ENCODE measurements at regions not wholly inside any gene's neighbourhood (a gene's known extent, or its start where the extent isn't known, plus 50 kb on each side); places are given as distances from the start of the nearest gene placed in this dataset.

DNA sequence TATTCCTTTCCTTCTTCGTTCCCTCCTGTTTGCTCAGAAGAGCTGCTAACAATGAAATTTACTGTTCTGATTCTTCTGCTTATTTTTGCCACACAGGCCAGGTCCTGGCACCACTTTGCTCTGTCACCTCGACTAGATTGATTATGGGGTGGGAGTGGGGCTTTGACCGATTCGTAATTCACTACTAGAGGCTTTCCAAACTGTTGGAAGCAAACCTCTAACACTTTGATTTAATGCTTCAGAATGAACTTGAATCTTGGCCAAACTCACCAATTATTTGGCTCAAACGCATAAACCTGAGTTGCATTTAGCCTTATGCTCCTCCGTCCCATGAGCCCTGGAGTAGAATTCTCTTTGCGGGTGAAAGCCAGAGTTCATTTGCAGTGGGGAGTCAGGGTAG is 476.2 kb upstream of the FZD8 start:
- no peak overlapping the region for H3K4me3 ChIP-seq (replicated peaks in 1 of 4; ENCODE audit: control extremely low read depth in 1 of 4, insufficient read depth in 1 of 4, low read depth in 3 of 4, low read length in 4 of 4)
- no peak for DNase-seq (ENCODE audit: low read depth in 2 of 2)
- no peaks in the 10 kb centered on the region for H3K4me1 ChIP-seq (ENCODE audit: control insufficient read depth, extremely low read depth, insufficient read depth, low read length)
- H3K27ac ChIP-seq (ENCODE audit: insufficient read depth, low read length): no peak overlapping the region
- no peaks in the 10 kb centered on the region for H3K27me3 ChIP-seq (ENCODE audit: control insufficient read depth, insufficient read depth, low read length)
- no peaks in the 10 kb centered on the region for H3K79me2 ChIP-seq (ENCODE audit: control insufficient read depth, insufficient read depth, low read length)
- H3K9me3 ChIP-seq (ENCODE audit: control insufficient read depth, insufficient read depth, low read depth, low read length): no peaks in the 10 kb centered on the region
- no peak for TF ChIP-seq CTCF (conservative IDR thresholded peaks at IDR 0.05 in 1 of 2, IDR thresholded peaks at IDR 0.05 in 1 of 2; ENCODE audit: low read depth in 1 of 2, low read length in 2 of 2)
- H3K9ac ChIP-seq (ENCODE audit: insufficient read depth, low read length): no peak overlapping the region
- no peak overlapping the region for H3K4me2 ChIP-seq (ENCODE audit: extremely low read depth, insufficient read depth, low read length)
- H2AFZ ChIP-seq (ENCODE audit: low read length): no peak overlapping the region
- H4K20me1 ChIP-seq (ENCODE audit: control insufficient read depth, extremely low read depth, insufficient read depth, low read length): no peaks in the 10 kb centered on the region
- no peaks in the 10 kb centered on the region for H3K36me3 ChIP-seq (ENCODE audit: control insufficient read depth, insufficient read depth, low read length)

GRCh38 chr10:36117890-36118289 is 475.8 kb upstream of the FZD8 start:
- Histone ChIP-seq H2AFZ (ENCODE audit: low read length) (no peak overlapping the region), H4K20me1 (ENCODE audit: control insufficient read depth, extremely low read depth, insufficient read depth, low read length) (no peaks in the 10 kb centered on the region), H3K27ac (ENCODE audit: insufficient read depth, low read length) (no peak overlapping the region), H3K9me3 (ENCODE audit: control insufficient read depth, insufficient read depth, low read depth, low read length) (no peaks in the 10 kb centered on the region), H3K36me3 (ENCODE audit: control insufficient read depth, insufficient read depth, low read length) (no peaks in the 10 kb centered on the region), H3K4me2 (ENCODE audit: extremely low read depth, insufficient read depth, low read length) (no peak overlapping the region), H3K4me1 (ENCODE audit: control insufficient read depth, extremely low read depth, insufficient read depth, low read length) (no peaks in the 10 kb centered on the region), H3K4me3 (replicated peaks in 1 of 4; ENCODE audit: control extremely low read depth in 1 of 4, insufficient read depth in 1 of 4, low read depth in 3 of 4, low read length in 4 of 4) (no peak overlapping the region), H3K9ac (ENCODE audit: insufficient read depth, low read length) (no peak overlapping the region), H3K79me2 (ENCODE audit: control insufficient read depth, insufficient read depth, low read length) (no peaks in the 10 kb centered on the region), H3K27me3 (ENCODE audit: control insufficient read depth, insufficient read depth, low read length) (no peaks in the 10 kb centered on the region)
- TF ChIP-seq CTCF (conservative IDR thresholded peaks at IDR 0.05 in 1 of 2, IDR thresholded peaks at IDR 0.05 in 1 of 2; ENCODE audit: low read depth in 1 of 2, low read length in 2 of 2): no peak
- no peak for TF ChIP-seq EZH2 (IDR thresholded peaks at IDR 0.05; ENCODE audit: low read length, missing control alignments)
- DNase-seq (ENCODE audit: low read depth in 2 of 2): no peak

DNA sequence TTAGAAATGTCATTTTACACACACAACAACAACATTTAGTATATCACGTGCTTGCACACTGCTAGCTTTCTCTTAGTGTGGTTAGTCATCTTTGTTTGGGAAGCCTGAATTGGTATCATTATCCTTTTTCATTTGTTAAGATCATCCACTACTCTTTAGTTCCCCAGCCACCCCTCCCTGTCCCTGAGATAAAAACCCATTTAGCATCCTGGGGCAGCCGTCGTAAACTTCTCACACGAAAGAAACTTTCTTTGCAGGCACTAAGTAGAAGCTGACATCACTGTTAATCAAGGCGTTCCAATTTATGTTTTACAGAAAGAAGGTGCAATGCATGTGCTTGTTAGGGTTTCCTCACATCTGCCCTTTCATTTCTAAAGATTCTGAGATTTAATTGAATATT is 475.1 kb upstream of the FZD8 start:
- no peaks in the 10 kb centered on the region for H3K4me1 ChIP-seq (ENCODE audit: control insufficient read depth, extremely low read depth, insufficient read depth, low read length)
- H3K9me3 ChIP-seq (ENCODE audit: control insufficient read depth, insufficient read depth, low read depth, low read length): no peaks in the 10 kb centered on the region
- no peaks in the 10 kb centered on the region for H4K20me1 ChIP-seq (ENCODE audit: control insufficient read depth, extremely low read depth, insufficient read depth, low read length)
- H3K79me2 ChIP-seq (ENCODE audit: control insufficient read depth, insufficient read depth, low read length): no peaks in the 10 kb centered on the region
- no peak for TF ChIP-seq EZH2 (IDR thresholded peaks at IDR 0.05; ENCODE audit: low read length, missing control alignments)
- no peak for TF ChIP-seq CTCF (conservative IDR thresholded peaks at IDR 0.05 in 1 of 2, IDR thresholded peaks at IDR 0.05 in 1 of 2; ENCODE audit: low read depth in 1 of 2, low read length in 2 of 2)
- H3K4me3 ChIP-seq (replicated peaks in 1 of 4; ENCODE audit: control extremely low read depth in 1 of 4, insufficient read depth in 1 of 4, low read depth in 3 of 4, low read length in 4 of 4): no peak overlapping the region
- H3K27ac ChIP-seq (ENCODE audit: insufficient read depth, low read length): no peak overlapping the region
- H3K4me2 ChIP-seq (ENCODE audit: extremely low read depth, insufficient read depth, low read length): no peak overlapping the region
- no peak overlapping the region for H2AFZ ChIP-seq (ENCODE audit: low read length)
- no peaks in the 10 kb centered on the region for H3K36me3 ChIP-seq (ENCODE audit: control insufficient read depth, insufficient read depth, low read length)
- H3K27me3 ChIP-seq (ENCODE audit: control insufficient read depth, insufficient read depth, low read length): no peaks in the 10 kb centered on the region
- no peak for DNase-seq (ENCODE audit: low read depth in 2 of 2)
- no peak overlapping the region for H3K9ac ChIP-seq (ENCODE audit: insufficient read depth, low read length)

Data from fibroblast of lung (primary cell).